Smooth muscle cell of the brain vasculature (primary cell): ENCODE measurements at regions not wholly inside any gene's neighbourhood (a gene's known extent, or its start where the extent isn't known, plus 50 kb on each side); places are given as distances from the start of the nearest gene placed in this dataset.

Experiments
- DNase-seq: peaks from one replicate; pipeline ENCODE4 v3.0.0-alpha.2; 2012; ENCODE audit warnings: low read depth, low spot score

DNA sequence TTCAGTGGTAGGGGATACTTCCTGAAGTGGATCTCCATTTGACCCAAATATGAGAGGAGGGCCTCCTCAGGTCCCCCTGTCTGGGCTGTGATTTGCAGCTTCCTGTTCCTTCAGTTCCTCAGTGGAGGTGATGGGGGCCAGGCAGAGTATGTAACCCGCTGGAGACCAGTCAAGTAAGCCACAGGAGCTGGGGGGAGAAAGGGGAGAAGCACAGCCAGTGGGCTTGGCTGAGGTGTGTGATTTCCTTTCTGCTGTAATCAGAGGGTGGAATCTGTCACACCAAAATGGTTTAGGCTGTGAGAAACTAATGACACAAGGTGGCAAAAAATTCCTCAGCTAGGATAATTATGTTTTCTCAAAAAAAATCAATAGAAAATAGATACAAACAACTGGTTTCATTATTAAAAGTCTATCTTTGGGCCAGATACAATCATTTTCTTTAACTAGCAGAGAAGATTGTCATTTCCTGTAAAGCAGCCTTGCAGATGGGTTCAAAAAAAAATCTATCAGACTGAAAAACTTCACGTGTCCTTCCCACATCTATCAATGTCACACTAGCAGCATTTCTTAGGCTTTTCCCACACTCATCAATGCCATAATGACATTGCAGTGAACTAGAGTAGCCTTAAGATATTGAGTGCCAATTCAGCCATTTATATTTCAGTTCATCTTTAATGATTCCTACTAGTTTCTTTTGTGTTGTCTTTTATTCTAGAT is 1660.3 kb downstream of the EFNB2 start:
- DNase-seq, result no peak

GRCh38 chr13:104872153-104872552 is 1663.3 kb downstream of the EFNB2 start:
- DNase-seq, result no peak

DNA sequence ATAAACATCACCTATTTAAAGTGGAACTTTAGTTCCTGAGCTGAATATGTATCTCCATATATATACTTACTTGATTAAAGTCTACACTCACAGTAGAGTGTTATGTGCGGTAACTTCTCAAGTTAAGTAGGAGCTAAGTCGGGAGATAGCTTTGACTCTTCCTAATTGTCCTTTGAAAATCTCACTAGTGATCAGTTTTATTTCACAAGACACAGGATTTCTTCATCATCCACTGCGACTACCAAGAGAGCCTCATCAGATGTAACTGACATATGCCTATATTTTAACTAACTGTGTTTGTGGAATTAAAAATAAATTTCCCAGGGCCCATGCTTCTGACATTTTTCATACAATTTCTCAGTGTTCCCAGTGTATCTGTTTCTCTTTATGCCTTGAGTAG is 1664.0 kb downstream of the EFNB2 start:
- DNase-seq, result no peak

- no peak for DNase-seq
Measured at GRCh38 chr13:104869501-104869900, 1666.0 kb downstream of the EFNB2 start.

DNA sequence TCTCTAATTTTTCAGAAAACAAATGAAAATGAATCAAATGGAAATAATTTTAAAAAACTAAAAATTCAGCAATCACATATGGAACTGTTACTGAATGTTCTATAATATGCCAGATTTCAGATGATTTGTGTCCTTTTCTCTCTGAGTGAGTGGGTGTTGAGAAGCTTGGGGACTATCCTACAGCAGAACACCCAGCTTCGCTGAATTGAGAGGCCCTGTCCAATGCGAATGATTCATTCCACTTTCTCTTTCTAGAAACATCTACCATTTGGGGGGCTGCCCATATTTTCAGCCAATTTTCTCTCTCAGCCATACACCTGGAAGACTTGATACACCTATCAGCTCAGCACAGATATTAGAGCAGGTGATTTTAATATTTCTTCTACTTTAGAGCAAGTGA is 1666.7 kb downstream of the EFNB2 start:
- no peak for DNase-seq

DNA sequence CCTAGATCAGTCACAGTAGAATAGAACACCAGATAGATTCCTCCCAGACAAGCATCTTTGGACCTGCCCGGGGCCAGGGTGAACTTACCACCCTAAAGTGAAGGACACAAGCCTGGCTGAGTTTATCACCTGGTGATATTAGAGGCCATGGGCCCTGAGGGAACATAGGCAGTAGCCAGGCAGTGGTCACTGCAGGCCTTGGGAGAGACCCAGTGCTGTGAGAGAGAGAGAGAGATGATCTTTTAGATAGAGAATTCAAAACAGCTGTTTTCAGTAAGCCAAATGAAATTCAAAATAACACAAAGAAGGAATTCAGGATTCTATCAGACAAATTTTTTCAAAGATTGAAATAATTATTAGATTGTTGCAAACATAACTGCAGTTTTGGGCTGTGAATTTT is 1679.9 kb downstream of the EFNB2 start:
- no peak for DNase-seq

DNA sequence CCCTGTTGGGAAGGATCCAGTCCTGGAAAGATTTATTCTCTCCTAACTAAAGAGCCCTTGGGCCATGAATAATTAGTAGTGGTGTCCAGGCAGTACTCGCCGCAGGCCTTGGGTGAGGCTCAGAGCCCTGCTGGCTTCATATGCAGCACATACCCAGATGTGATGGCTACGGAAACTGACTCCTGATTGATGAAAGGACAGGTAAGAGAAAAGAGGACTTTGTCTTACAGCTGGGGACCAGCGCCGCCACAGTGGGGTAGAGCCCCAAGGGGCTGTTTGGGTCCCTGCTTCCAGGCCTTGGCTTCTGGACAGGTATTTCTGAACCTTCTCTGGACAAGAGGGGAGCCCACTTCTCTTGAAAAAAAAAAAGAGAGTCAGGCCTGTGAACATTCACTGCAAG is 1680.8 kb downstream of the EFNB2 start:
- DNase-seq, result no peak

DNA sequence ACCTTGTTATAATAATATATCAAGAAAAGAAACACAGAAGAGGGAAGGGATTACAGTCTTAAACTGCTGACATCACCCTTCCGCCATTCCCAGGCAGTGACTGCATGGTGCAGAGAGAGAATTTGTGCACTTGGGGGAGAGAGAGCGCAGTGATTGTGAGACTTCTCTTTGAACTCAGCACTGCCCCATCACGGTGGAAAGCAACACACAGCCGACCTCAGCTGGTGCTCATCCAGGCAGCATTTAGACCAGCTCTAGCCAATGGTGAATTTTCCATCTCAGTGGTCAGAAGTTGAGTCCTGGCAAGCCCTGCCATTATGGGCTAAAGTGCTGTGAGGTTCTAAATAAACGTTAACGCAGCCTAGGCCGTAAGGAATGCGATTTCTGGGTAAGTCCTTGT is 1681.5 kb downstream of the EFNB2 start:
- no peak for DNase-seq

GRCh38 chr13:104847922-104848321 is 1687.5 kb downstream of the EFNB2 start:
- DNase-seq, result no peak

- DNase-seq, result no peak
Measured at GRCh38 chr13:104843401-104843800, 1692.1 kb downstream of the EFNB2 start.

DNA sequence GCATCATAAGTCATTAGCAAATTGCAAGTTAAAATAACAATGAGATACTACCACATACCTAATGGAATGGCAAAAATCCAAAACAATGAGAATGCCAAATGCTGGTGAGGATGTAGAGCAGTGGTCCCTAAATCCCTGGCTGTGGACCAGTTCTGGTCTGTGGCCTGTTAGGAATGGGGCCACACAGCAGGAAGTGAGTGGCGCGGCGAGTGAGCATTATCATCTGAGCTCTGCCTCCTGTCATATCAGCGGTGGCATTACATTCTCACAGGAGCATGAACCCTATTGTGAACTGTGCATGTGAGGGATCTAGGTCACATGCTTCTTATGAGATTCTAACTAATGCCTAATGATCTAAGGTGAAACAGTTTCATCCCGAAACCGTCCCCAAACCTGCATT is 1694.4 kb downstream of the EFNB2 start:
- no peak for DNase-seq

DNA sequence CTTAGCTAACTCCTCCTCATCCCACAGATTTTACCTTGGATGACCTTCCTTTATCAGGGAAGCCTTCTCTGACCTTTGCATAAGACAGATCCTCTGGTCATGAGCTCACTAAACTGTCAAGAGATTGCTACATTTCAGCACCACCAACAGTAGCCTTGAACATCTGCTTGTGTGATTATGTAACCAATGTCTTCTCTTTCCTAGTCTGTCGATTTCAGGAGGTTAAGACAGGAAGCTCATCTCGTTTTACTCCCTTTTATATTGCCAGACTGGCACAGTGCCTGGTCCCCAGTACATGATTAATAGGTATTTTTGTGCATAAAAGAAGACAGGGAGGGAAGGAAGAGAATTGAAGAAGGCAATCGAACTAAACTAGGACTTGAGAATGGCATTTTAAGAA is 1697.7 kb downstream of the EFNB2 start:
- DNase-seq, result no peak

GRCh38 chr13:104833221-104833620 is 1702.2 kb downstream of the EFNB2 start:
- no peak for DNase-seq

- no peak for DNase-seq
Measured at GRCh38 chr13:104832231-104832630, 1703.2 kb downstream of the EFNB2 start.

DNA sequence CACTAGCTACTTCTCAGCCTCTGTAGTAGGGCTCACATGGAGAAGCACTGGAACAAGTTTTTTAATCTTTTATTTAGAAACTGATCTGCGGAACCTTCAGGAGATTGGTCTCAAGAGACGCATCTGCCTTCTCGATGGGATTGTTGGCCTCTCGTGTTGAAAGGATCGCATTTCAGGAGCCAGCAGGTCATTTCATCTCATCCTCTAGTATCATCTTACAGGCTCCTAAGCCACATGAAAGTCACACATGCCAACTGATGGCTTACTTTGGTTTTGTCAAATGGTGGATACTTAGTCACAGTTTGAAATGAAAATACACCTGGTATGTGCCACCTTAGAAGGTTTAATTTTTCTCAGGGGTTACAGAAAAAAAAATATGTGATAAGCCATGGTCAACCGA is 1703.6 kb downstream of the EFNB2 start:
- DNase-seq, result no peak

DNA sequence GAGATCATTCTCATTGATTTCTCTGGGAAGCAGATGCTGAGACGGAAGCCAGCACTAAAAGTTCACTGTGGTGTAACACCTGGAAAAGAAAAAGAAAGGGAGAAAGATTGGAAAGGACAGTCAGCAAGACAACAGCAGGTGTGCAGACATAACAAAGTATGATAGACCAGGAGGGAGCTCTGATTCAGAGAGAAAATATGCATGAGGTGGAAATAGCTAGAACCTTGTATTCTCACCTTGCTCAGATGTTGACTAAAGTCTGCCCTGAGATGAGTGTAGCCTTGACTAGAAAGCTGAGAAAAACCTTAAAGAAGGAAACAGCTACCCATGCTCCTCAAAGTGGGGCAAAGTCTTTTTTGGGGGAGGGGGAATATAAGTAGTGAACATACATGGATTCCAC is 1711.8 kb downstream of the EFNB2 start:
- DNase-seq, result no peak

GRCh38 chr13:104823071-104823470 is 1712.4 kb downstream of the EFNB2 start:
- no peak for DNase-seq

- DNase-seq, result no peak
Measured at GRCh38 chr13:104817271-104817670, 1718.2 kb downstream of the EFNB2 start.

DNA sequence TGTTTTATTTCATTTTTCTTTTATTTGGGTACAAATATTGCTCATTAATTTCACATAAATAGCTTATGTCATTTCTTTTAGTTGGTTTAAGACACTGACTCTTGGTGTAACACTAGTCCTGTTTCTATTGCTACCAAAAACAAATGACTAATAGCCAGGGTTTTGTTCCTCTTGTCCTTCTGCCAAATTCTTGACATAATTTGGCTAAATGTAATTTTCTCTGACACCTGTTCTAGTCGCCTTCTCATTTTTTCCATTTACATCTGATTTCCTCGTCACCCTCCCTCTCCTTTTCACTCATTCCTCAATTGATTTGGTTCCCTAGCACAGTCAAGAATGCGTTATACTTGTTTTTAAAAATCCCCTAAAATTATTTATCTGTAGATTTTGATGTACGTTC is 1718.7 kb downstream of the EFNB2 start:
- DNase-seq, result no peak

- no peak for DNase-seq
Measured at GRCh38 chr13:104810242-104810641, 1725.2 kb downstream of the EFNB2 start.

DNA sequence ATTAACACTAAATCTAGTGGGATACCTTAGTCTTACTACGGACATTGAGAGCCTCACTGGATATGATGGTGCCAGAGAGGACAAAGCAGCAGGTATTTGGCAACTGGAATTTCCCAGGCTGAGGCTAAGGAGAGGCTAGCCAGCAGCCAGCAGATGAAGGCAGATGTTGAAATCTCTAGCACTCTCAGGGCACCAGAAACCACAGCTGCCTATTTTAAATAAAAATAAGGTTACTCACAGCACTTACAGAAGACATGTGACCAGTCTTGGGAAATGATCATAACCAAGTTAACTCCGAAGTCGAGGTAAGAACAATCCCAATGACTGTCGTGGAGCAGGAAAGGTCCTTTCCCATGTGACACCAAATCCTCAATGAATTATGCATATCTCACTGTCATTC is 1726.0 kb downstream of the EFNB2 start:
- no peak for DNase-seq

DNA sequence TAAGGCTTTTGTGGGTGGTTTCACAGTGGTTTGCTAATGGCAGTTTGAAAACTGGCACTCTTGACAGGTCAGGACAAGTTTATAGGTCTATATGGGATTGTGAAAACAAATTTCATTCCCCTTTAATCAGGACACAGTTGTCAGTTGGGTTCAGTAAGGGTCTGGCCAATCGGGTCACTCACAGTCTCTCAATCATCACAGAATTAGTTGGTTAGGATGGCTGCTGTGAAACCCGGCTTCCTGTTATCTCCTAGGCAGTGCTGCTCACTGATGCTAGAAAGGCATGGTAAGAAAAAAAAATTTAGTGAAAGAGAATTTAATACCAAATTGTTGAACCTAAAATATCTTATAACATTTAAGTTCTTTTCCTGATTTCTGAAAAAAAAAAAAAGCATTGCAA is 1730.1 kb downstream of the EFNB2 start:
- DNase-seq, result no peak

DNA sequence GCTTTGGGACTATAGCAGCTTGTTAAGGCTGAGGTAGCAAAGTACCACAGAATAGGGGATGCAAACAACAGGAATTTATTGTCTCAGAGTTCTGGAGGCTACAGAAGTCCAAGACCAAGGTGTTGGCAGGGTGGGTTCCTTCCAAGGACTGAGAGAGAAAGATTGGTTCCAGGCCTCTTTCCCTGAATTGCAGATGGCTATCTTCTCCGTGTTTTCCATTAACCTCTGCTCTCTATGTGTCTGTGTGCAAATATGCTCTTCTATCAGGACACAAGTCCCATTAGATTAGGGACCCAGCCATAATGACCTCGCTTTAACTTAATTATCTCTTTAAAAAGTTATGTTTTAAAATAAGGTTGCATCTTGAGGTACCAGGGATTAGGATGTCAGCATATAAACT is 1732.9 kb upstream of the SLC10A2 start:
- no peak for DNase-seq

- DNase-seq, result no peak
Measured at GRCh38 chr13:104798486-104798885, 1732.3 kb upstream of the SLC10A2 start.
